Panc1 (cell line): ENCODE measurements at regions not wholly inside any gene's neighbourhood (a gene's known extent, or its start where the extent isn't known, plus 50 kb on each side); places are given as distances from the start of the nearest gene placed in this dataset.
"Not testable (repeated sequence)": the region's sequence is repeated elsewhere in the genome, so short reads cannot be mapped to it uniquely, and the experiment has no call there.

Experiments
- CTCF ChIP-seq: fragments of 450-650 bp; IDR thresholded peaks from 2 replicates; pipeline ENCODE4 v1.5.1; 2017; ENCODE audit warnings: mild to moderate bottlenecking
- POLR2AphosphoS5 ChIP-seq: IDR thresholded peaks from 2 replicates; pipeline ENCODE4 v1.6.1; 2012; ENCODE audit warnings: mild to moderate bottlenecking, low read depth, low read length, moderate library complexity
- TCF7L2 ChIP-seq: IDR thresholded peaks from 2 replicates; pipeline ENCODE4 v1.6.1; 2011; ENCODE audit warnings: mild to moderate bottlenecking, low read depth, low read length, inconsistent platforms

DNA sequence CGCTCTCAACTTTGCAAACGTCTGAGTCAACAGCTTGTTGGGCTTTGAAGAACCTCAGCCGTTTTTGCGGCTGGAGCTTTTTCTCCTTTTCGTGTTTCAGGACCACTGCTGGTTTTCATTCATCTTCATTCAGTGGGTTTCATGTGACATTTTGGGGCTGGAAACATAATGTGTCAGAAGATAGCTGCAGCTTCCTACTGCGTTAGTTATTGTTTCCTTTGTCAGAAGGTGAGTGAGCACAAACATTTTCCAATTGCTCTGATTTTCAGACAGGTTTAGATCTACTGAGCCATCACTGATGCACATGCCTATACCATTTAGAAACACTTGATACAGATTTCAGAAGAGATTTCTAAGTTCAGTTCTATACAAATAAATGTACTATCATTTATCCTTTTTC, 575.5 kb downstream of the TTLL7 start:
- TF ChIP-seq CTCF, POLR2AphosphoS5, TCF7L2: not testable (repeated sequence)
